Hepatocyte (in vitro differentiated cells): ENCODE measurements at regions not wholly inside any gene's neighbourhood (a gene's known extent, or its start where the extent isn't known, plus 50 kb on each side); places are given as distances from the start of the nearest gene placed in this dataset.

Experiments
- EZH2 ChIP-seq: fragments of 200-600 bp; sonication (generic); IDR thresholded peaks from 2 replicates; pipeline ENCODE4 v1.6.1; 2016; ENCODE audit warnings: antibody characterized with exemption, mild to moderate bottlenecking, borderline replicate concordance
- TF ChIP-seq, protein P1 (sequence below): fragments of 200-600 bp; sonication (generic); IDR thresholded peaks from 2 replicates; pipeline ENCODE4 v1.5.1; 2016; ENCODE audit warnings: antibody characterized with exemption, mild to moderate bottlenecking; ENCODE audit not compliant: poor library complexity

DNA sequence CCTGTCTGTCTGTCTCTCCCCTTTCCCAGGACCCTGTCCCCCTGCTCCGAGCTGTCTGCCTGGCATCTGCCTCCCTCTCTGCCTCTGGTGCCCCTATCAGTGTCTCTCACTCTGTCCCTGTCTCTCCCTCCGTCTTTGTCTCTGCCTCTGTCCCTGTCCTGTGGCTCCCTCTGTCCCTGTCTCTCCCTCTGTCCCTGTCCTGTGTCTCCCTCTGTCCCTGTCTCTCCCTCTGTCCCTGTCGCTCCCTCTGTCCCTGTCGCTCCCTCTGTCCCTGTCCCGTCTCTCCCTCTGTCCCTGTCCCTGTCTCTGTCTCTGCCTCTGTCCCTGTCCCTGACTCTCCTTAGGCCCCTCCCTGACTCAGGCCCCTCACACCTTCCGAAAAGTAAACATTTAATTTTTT lies 75.0 kb upstream of the PAX2 start:
- TF ChIP-seq, protein P1, sequence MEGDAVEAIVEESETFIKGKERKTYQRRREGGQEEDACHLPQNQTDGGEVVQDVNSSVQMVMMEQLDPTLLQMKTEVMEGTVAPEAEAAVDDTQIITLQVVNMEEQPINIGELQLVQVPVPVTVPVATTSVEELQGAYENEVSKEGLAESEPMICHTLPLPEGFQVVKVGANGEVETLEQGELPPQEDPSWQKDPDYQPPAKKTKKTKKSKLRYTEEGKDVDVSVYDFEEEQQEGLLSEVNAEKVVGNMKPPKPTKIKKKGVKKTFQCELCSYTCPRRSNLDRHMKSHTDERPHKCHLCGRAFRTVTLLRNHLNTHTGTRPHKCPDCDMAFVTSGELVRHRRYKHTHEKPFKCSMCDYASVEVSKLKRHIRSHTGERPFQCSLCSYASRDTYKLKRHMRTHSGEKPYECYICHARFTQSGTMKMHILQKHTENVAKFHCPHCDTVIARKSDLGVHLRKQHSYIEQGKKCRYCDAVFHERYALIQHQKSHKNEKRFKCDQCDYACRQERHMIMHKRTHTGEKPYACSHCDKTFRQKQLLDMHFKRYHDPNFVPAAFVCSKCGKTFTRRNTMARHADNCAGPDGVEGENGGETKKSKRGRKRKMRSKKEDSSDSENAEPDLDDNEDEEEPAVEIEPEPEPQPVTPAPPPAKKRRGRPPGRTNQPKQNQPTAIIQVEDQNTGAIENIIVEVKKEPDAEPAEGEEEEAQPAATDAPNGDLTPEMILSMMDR = no peak
- no peak for TF ChIP-seq EZH2
